Activated CD4-positive, alpha-beta T cell treated with anti-CD3 and anti-CD28 coated beads, Interleukin-10, Interleukin-2, amounts not matched to agents 100 ng/mL and 50 ng/mL, durations not matched to agents 16 hours and 8 hours (primary cell): ENCODE measurements at regions not wholly inside any gene's neighbourhood (a gene's known extent, or its start where the extent isn't known, plus 50 kb on each side); places are given as distances from the start of the nearest gene placed in this dataset.
A peak's percentile ranks its signal among the peaks of the same experiment; 100 is the strongest.

Experiments
- DNase-seq: peaks from one replicate; pipeline ENCODE4 v3.0.0-alpha.2; 2020

DNA sequence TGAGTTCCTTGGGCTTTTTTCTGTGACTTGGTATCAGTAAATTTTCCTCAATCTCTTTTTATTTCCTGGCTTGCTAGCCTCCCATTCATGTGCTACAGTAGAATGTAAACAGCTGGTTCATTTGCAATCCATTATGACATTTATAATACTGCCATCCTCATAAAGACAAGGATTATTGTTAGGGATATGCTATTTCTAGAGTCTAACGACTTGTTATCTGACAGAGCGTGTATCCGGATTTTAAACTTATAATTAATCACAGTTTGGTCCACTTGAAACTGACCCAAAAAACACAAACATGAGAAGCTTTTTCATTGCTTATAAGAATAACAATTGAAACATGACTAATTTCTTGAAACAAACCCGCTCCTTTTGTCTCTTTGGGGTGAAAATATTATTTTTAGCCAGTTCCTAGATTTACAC is 585.8 kb downstream of the TLE4 start:
- DNase-seq, result no peak

DNA sequence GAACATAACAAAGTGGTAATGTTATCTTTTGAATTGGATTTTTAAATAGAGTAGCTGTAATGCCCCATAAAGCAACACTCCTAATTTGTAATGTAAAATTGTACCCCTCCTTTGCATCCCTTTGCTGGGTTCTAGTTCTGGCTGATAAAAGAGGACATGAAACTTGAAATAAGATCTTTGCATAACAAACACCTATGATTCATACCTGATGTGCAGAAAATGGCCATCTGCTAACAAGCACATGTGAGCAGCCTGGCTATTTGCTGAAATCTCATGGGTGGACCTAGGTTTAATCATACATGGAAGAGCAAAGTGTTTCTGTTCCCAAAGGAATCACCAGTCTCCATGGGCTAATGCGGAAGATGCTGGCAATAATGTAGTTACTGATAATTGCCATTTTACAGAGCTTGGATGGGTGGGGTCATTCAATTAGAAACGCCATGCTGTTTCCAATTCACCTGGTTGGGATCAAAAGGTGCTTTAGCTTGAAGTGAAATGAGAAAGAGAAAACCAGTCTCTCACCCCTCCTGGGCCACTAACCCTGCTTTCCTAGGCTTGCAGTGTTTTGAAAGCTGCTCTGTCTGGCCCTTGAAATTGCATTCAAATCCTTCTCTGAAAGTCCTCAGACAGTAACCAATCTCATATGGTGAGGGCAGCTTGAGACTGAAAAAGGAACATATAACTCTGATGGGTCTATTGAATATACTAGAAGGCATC is 585.1 kb downstream of the TLE4 start:
- no peak for DNase-seq

DNA sequence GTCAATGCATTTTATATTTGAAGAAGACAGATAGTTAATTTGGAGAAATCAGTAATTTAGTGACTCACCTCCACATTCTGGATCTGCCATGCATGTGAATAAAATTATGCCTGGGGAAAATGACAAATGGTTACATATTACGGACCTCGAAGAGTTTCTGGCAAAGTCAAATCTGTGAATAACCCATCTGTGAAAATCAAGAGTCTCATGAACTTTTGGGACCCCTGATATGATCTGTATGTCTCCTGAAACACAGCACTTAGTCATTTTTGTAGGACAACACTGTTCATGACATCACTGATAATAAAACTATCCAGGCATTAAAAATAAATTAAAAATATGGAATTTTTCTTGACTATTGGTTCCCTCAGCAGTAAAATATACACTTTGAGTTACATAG is 584.5 kb downstream of the TLE4 start:
- no peak for DNase-seq

DNA sequence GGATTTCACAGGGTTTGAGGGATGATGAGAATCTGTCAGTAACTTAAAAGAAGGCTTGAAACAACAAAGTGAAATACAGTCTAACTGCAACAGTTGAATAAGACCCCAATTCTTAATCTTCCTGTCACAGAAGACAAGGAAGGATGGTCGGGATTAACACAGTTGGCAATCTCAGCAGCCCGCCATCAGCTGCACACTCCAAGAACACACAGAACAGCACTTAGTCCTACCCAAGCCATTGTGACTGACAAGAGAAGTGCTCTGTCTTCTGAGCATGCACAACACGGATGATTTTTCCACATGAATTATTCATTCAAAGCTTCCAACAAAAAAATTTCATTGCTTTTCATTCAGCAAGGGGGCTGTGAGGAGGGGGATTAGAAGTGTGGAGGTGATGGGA is 576.1 kb downstream of the TLE4 start:
- no peak for DNase-seq

- DNase-seq, result no peak
Measured at GRCh38 chr9:80146466-80146865, 574.7 kb downstream of the TLE4 start.

DNA sequence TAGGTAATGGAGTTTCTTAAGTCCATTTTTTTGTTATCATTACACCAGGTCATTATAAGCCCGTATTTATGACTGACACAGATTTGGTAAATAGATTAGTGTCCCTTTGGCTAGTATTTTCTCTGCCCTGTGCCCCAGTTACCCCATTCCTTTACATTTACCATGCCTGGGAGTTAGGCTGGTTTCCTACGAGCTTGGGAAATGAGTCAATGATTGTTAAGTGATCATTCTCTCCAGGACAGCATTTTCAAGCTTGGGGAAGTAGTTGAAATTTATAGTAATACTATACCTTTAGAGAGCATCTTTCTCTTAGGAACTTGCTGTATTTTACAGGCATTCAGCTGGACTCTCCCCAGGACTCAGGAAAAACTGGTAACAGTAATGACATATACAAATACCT is 573.1 kb downstream of the TLE4 start:
- DNase-seq, result no peak

DNA sequence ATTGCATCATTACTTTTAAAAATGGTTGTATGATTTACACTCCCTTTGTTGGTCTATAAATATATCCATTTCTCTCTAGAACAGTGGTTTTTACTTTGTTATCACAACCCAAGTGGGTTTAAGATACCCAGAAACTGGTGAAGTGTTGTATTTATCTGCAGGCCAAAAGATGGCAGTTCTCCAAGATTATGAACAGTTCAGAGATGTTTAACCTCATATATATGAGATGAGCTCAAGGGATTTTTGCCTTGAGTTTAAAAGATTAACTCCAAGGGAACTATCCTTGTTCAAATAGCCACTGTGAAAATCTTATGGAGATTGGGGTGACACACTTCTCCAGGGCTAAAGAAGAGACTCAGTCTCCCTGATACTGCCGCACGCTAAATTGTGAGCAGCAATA is 572.6 kb downstream of the TLE4 start:
- no peak for DNase-seq

DNA sequence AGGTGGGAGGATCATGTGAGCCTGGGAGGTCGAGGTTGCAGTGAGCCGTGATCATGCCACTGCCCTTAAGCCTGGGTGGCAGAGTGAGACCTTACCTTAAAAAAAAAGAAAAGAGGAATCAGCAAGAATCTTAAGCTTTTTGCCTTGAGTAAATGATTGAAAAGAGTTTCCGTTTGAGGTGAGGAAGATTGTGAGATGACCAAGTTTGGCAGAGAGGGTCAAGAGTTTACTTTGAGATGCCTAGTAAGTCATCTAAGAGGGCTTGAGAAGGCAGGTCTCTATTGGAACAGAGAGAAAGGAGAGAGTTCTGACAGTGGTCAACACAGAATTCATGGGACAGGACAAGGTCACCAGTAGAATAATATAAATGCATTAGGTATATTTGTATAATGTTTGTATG is 572.1 kb downstream of the TLE4 start:
- no peak for DNase-seq

GRCh38 chr9:80134487-80134886 is 562.7 kb downstream of the TLE4 start:
- DNase-seq, result no peak

- no peak for DNase-seq
Measured at GRCh38 chr9:80131627-80132026, 559.9 kb downstream of the TLE4 start.

- DNase-seq, result no peak
Measured at GRCh38 chr9:80127920-80128319, 556.2 kb downstream of the TLE4 start.

DNA sequence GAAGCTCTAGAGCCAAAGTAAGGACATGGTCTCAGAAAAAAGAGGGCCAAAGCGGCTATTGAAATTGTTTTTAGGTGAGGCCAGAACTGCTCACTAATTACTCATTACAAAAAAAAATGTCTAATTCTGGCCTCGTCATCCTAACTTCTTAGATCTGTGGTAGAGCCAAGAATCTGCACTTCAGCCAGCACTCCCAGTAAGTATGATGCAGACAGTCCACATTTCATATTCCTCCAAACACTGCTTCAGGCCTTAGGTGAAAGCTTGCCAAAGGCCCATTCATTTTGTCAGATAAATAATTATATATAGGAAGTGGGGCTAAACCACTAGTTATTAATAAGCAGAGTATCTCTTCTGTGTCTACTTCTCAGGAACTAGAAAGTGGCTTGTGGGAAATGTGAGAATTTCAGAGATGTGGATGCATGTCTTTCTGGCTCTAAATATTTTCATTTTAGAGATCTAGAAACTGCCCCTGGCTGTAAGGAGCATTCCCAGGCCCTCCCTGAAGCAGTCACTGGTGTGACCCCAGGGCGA is 554.0 kb downstream of the TLE4 start:
- DNase-seq, result no peak

GRCh38 chr9:80117031-80117430 is 545.3 kb downstream of the TLE4 start:
- DNase-seq, result no peak

GRCh38 chr9:80114241-80114640 is 542.5 kb downstream of the TLE4 start:
- DNase-seq, result no peak

- no peak for DNase-seq
Measured at GRCh38 chr9:80107931-80108660, 536.3 kb downstream of the TLE4 start.

DNA sequence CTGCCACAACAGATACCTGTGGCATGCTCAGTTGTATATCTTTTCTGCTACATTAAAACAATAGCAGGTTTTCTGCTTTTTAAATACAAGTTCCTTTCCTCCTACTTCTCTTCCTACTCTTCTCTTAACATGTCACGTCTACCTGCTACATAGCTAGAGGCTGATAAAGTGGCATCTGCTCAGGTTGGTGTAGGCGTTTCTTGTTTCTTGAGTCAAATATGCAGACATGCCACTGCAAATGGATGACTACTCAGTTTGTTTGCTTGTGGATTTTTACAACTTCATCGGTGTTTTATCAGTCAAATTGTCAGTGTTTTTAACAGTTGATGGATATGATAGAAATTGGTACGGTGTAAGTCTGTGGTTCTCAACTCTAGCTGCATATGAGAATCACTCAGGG is 525.7 kb downstream of the TLE4 start:
- no peak for DNase-seq

GRCh38 chr9:80094176-80094771 is 522.5 kb downstream of the TLE4 start:
- DNase-seq, result peak; percentile 15

- no peak for DNase-seq
Measured at GRCh38 chr9:80093695-80094094, 521.9 kb downstream of the TLE4 start.

DNA sequence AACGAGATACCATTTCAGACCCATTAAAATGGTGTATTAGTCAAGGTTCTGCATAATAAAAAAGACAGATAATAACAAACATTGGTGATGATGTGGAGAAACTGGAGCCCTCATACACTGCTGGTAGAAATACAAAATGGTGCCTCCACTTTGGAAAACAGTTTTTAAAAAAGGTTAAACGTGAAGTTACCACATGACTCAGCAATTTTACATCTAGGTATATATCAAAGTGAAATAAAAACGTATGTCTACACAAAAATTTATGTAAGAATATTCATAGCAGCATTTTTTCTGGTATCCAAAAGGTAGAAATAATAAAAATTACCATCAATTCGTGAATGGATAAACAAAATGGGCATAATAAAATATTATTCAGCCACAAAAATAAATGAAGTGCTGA is 519.8 kb downstream of the TLE4 start:
- no peak for DNase-seq

DNA sequence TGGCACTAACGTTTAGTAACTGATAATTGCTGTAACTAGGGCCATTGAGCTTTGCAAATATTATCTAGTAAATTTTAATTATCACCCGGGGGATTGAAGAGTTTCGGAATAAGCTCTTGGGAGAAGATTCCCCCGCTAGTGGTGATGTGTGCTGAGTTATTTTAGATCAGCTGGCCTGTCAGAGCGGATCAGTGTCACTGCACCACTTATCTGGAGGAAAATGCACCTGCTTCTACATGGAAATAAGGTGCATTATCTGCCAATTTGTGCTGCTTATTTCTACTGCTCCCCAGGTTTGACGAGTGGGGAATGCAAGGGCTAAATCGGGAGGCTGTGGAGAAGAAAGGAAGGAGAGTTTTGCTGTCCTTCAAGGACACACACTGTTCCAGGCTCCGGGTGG is 518.6 kb downstream of the TLE4 start:
- no peak for DNase-seq

DNA sequence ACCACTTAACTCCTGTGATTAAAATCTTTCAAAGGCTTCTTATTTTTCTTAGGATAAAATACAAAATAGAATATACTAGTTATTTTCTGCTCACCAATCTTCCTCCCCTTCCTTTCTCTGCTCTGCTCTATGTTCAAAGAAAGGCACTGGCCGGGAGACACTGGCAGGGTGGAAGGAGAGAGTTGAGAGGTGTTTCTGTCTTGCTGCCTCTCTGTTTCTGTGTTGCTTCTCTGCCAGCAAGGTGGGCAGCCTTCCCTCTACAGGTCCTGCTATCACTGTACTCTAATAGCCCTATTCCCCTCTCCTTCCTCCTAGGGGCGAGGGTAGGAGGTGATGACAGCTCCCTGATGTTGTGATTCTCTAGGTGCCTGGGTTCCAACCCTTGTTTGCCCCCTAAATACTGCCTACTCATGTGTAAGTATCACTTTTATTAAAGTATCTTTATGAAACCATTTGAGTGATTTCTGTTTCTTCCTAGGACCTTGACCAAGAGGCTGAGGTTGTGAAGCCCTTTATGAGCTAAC is 515.1 kb downstream of the TLE4 start:
- no peak for DNase-seq

DNA sequence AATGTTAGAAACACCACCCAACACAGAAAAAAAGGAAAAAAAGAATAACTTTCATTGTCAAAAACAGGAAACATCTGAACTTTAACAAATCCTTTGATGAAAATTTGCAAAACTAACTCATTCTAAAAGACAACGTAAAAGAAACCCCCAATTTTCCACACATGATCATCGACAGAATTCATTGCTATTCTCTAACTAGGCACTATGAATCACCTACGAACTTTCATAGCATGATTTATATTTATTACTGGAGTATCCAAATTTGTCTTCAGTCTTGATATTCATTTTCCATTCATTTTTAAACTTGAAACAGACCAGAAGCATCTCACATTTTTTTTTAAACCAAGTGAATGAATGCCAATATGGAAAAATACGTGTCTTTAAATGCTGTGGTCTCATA is 514.6 kb downstream of the TLE4 start:
- no peak for DNase-seq

DNA sequence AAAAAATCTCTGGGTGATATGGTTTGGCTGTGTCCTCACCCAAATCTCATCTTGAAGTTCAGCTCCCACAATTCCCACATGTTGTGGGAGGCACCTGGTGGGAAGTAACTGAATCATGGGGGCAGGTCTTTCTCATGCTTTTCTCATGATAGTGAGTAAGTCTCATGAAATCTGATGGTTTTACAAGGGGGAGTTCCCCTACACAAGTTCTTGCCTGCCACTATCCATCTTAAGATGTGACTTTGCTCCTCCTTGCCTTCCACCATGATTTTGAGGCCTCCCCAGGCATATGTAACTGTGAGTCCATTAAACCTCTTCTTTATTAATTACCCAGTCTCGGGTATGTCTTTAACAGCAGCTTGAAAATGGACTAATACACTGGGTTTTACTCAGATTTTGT is 513.9 kb downstream of the TLE4 start:
- DNase-seq, result no peak

DNA sequence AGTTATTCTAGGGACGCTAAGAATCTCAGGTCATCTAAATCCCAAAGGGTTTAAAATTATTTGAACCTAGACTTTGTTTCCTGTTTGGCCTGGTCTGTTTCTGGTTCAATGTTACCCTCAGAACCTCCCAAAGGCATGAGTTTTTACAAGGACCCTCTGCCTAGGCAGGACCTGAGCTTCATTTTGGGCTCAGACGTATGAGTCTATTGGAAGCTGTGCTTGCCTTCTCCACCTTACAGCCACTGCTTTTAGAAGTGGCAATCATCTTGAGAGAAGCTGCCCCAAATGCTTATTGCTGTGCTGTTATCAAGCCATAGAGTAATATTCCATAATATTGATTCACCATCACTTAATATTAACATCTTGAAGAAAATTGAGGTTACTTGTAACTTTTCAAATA is 510.4 kb downstream of the TLE4 start:
- no peak for DNase-seq
